Left colon (tissue), 2 donors: ENCODE measurements at regions not wholly inside any gene's neighbourhood (a gene's known extent, or its start where the extent isn't known, plus 50 kb on each side); places are given as distances from the start of the nearest gene placed in this dataset.
"Not testable (repeated sequence)": the region's sequence is repeated elsewhere in the genome, so short reads cannot be mapped to it uniquely, and the experiment has no call there.

Experiments used
- ATAC-seq: fragments of 200-7000 bp; cut with Tn5 transposase; one replicate; pipeline ENCODE4 v1.9.1; 2020; ENCODE audit warnings: mild to moderate bottlenecking, moderate library complexity
- DNase-seq, 2 donors: peaks; one replicate each; pipeline ENCODE4 v3.0.0-alpha.2; 2020
- intact Hi-C, 2 donors: fragments of 100-400 bp; cut with DNase I in 1 of 2; cut with micrococcal nuclease in 1 of 2; formaldehyde crosslinking; loops; one replicate each; pipeline versions ENCODE4 v1.11.2 to v1.14.0; 2022; cut with DNase I, micrococcal nuclease
- donor health status: DM: no; HTN: no; CAD: no.
- donor health status: DM: yes; HTN: yes; CAD: no.

GRCh38 chr13:19020988-19021387 lies 160.6 kb downstream of the TUBA3C start:
- DNase-seq (no peak), ATAC-seq (no peak)
- intact Hi-C loops: no loop called here

GRCh38 chr13:18998389-18998788 lies 183.2 kb downstream of the TUBA3C start:
- DNase-seq (no peak), ATAC-seq (no peak)
- intact Hi-C loops: no loop called here

GRCh38 chr13:18996627-18997051 lies 185.0 kb downstream of the TUBA3C start:
- DNase-seq (no peak), ATAC-seq (no peak)
- intact Hi-C loops: no loop called here

- no peak for DNase-seq
- intact Hi-C loops: no loop called here
- no peak for ATAC-seq
Measured at GRCh38 chr13:18996221-18996620, 185.4 kb downstream of the TUBA3C start.

- intact Hi-C loops: no loop called here
- DNase-seq (no peak), ATAC-seq (no peak)
Measured at GRCh38 chr13:18995259-18995873, 186.3 kb downstream of the TUBA3C start.

GRCh38 chr13:18993884-18994660 lies 187.6 kb downstream of the TUBA3C start:
- DNase-seq (no peak), ATAC-seq (no peak)
- intact Hi-C loops: no loop called here

- DNase-seq (no peak), ATAC-seq (no peak)
Measured at GRCh38 chr13:18992791-18993190, 188.8 kb downstream of the TUBA3C start.

GRCh38 chr13:18991060-18991459 lies 190.6 kb downstream of the TUBA3C start:
- no peak for ATAC-seq
- DNase-seq: no peak
- intact Hi-C loops: no loop called here

More at GRCh38 chr13:18992791-18993190, 188.8 kb downstream of the TUBA3C start:
- intact Hi-C loops: no loop called here

- DNase-seq: no peak
- no peak for ATAC-seq
- intact Hi-C loops: no loop called here
Measured at GRCh38 chr13:18978447-18978846, 203.2 kb downstream of the TUBA3C start.

GRCh38 chr13:18977857-18978256 lies 203.8 kb downstream of the TUBA3C start:
- ATAC-seq (no peak), DNase-seq (no peak)
- intact Hi-C loops: no loop called here

GRCh38 chr13:18971576-18972219 lies 209.9 kb downstream of the TUBA3C start:
- DNase-seq (no peak), ATAC-seq (no peak)
- intact Hi-C loops: no loop called here

- DNase-seq (no peak), ATAC-seq (no peak)
- intact Hi-C loops: no loop called here
Measured at GRCh38 chr13:18965347-18965855, 216.2 kb downstream of the TUBA3C start.

GRCh38 chr13:18964942-18965341 lies 216.7 kb downstream of the TUBA3C start:
- DNase-seq: no peak
- ATAC-seq: no peak
- intact Hi-C loops: no loop called here

GRCh38 chr13:18963684-18964083 lies 217.9 kb downstream of the TUBA3C start:
- intact Hi-C loops, ATAC-seq, DNase-seq: not testable (repeated sequence)

GRCh38 chr13:18962168-18962734 lies 219.4 kb downstream of the TUBA3C start:
- DNase-seq (no peak), ATAC-seq (no peak)
- intact Hi-C loops: no loop called here

- ATAC-seq: no peak
- DNase-seq: no peak
- intact Hi-C loops: no loop called here
Measured at GRCh38 chr13:18961383-18962117, 220.1 kb downstream of the TUBA3C start.

GRCh38 chr13:18960637-18961227 lies 220.9 kb downstream of the TUBA3C start:
- ATAC-seq: no peak
- DNase-seq: no peak
- intact Hi-C loops: no loop called here

GRCh38 chr13:18959996-18960395 lies 221.6 kb downstream of the TUBA3C start:
- intact Hi-C loops: no loop called here
- ATAC-seq (no peak), DNase-seq (no peak)

- ATAC-seq: no peak
Measured at GRCh38 chr13:18959229-18959628, 222.4 kb downstream of the TUBA3C start.

More at GRCh38 chr13:18959229-18959628, 222.4 kb downstream of the TUBA3C start:
- no peak for DNase-seq
- intact Hi-C loops: no loop called here
